ENCODE measurements at regions not wholly inside any gene's neighbourhood (a gene's known extent, or its start where the extent isn't known, plus 50 kb on each side); places are given as distances from the start of the nearest gene placed in this dataset.

DNA sequence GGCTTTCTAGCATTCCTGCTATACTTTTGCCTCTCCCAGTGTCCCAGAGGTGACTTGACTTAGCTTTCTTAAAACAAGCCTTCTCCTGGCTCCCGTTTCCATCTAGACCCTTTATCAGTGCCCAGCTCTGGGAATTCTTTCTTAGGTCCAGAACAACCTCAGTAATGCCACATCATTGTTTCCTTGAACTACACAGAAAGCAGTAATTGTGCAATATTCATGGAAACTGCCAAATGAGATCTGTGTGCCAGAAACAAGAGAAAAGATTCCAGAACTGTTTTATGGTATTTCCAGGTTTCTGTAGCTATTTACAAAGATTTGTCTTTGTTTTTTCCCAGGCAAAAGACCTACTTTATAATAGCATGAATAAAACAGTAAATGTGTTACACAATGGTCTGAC lies 391.3 kb downstream of the SLCO4C1 start:
- H3K9me3 Mint-ChIP-seq = no peaks in the 10 kb centered on the region

More for the DNA sequence above, 391.3 kb downstream of the SLCO4C1 start:
- no peaks in the 10 kb centered on the region for H3K9me3 ChIP-seq (ENCODE audit: control insufficient read depth, low read depth, low read length)
- H3K23me2 ChIP-seq (ENCODE audit: insufficient read length, low read depth, low read length, poor library complexity, severe bottlenecking) = no peaks in the 10 kb centered on the region
- no peak overlapping the region for H2BK120ac ChIP-seq (ENCODE audit: low read depth, low read length, poor library complexity, severe bottlenecking)
- H3K9ac ChIP-seq (ENCODE audit: extremely low read depth, insufficient read length, low read length) = no peak overlapping the region
- TF ChIP-seq, protein P1, sequence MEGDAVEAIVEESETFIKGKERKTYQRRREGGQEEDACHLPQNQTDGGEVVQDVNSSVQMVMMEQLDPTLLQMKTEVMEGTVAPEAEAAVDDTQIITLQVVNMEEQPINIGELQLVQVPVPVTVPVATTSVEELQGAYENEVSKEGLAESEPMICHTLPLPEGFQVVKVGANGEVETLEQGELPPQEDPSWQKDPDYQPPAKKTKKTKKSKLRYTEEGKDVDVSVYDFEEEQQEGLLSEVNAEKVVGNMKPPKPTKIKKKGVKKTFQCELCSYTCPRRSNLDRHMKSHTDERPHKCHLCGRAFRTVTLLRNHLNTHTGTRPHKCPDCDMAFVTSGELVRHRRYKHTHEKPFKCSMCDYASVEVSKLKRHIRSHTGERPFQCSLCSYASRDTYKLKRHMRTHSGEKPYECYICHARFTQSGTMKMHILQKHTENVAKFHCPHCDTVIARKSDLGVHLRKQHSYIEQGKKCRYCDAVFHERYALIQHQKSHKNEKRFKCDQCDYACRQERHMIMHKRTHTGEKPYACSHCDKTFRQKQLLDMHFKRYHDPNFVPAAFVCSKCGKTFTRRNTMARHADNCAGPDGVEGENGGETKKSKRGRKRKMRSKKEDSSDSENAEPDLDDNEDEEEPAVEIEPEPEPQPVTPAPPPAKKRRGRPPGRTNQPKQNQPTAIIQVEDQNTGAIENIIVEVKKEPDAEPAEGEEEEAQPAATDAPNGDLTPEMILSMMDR (conservative IDR thresholded peaks at IDR 0.05) = no peak
- H4K20me1 ChIP-seq (ENCODE audit: control insufficient read depth, insufficient read depth, insufficient read length) = no peaks in the 10 kb centered on the region
- no peak overlapping the region for H2BK12ac ChIP-seq (ENCODE audit: insufficient read length, low read depth, low read length)
- Mint-ChIP-seq H3K36me3 (ENCODE audit: insufficient read depth in 1 of 3, low read depth in 3 of 3) (no peaks in the 10 kb centered on the region), H3K4me1 (no peaks in the 10 kb centered on the region), H3K27me3 (ENCODE audit: low read depth) (no peaks in the 10 kb centered on the region), H3K27ac (0 out of 7 replicates have a peak overlapping the region, but pooled peaks of 1 of the 3 experiments have one; percentile 52), H3K4me3 (no peak overlapping the region)
- no peak overlapping the region for H4K91ac ChIP-seq (ENCODE audit: insufficient read length, low read depth, low read length)
- H3K4me2 ChIP-seq (ENCODE audit: insufficient read depth, insufficient read length, low read length) = no peak overlapping the region
- H4K5ac ChIP-seq (ENCODE audit: insufficient read length, low read depth, low read length) = no peak overlapping the region
- H3K79me2 ChIP-seq (ENCODE audit: insufficient read depth, low read length) = no peaks in the 10 kb centered on the region
- H3K14ac ChIP-seq (ENCODE audit: insufficient read depth, low read length) = no peak overlapping the region
- no peaks in the 10 kb centered on the region for H3K4me1 ChIP-seq (ENCODE audit: insufficient read depth, low read length)
- no peak overlapping the region for H3K56ac ChIP-seq (ENCODE audit: insufficient read length, low read depth, low read length)
- H3T11ph ChIP-seq (ENCODE audit: low read length) = no peak overlapping the region
- H3K27ac ChIP-seq (ENCODE audit: insufficient read length, low read depth, low read length) = no peak overlapping the region
- no peaks in the 10 kb centered on the region for H3K79me1 ChIP-seq (ENCODE audit: insufficient read depth, low read depth, low read length, poor library complexity, severe bottlenecking)
- H3K4ac ChIP-seq (ENCODE audit: low read depth, low read length) = no peak overlapping the region
- no peak overlapping the region for H2BK15ac ChIP-seq (ENCODE audit: low read depth, low read length)
- no peak overlapping the region for H2AK5ac ChIP-seq (ENCODE audit: insufficient read length, low read length)
- no peak overlapping the region for H3K23ac ChIP-seq (ENCODE audit: insufficient read length, low read depth, low read length)
- DNase-seq = no peak
- no peaks in the 10 kb centered on the region for H3K27me3 ChIP-seq (ENCODE audit: insufficient read depth, low read length)
- H2BK5ac ChIP-seq (ENCODE audit: insufficient read length, low read length) = no peak overlapping the region
- no peak overlapping the region for H2AFZ ChIP-seq (ENCODE audit: low read length)
- H4K8ac ChIP-seq (replicated peaks; ENCODE audit: insufficient read length, low read depth, low read length) = no peak overlapping the region
- H3K18ac ChIP-seq (ENCODE audit: insufficient read length, low read depth, low read length) = no peak overlapping the region
- WGBS (ENCODE audit: extremely low coverage, insufficient read length, low lambda C conversion rate) = no CpG with 5 or more reads among the region's 1 CpG
- no peak overlapping the region for H2BK20ac ChIP-seq (ENCODE audit: low read depth, low read length, poor library complexity, severe bottlenecking)

All from H9 (cell line).